ENCODE measurements at regions not wholly inside any gene's neighbourhood (a gene's known extent, or its start where the extent isn't known, plus 50 kb on each side); places are given as distances from the start of the nearest gene placed in this dataset.

- H3K79me2 ChIP-seq (ENCODE audit: control insufficient read depth, low read length), result no peaks in the 10 kb centered on the region
- no peak overlapping the region for H3K4me2 ChIP-seq (ENCODE audit: low read length)
- H3K4me1 ChIP-seq (ENCODE audit: control insufficient read depth, low read length), result no peaks in the 10 kb centered on the region
- H3F3A ChIP-seq (ENCODE audit: control insufficient read depth, insufficient read depth), result no peaks in the 10 kb centered on the region
- no peaks in the 10 kb centered on the region for H3K9me3 ChIP-seq (ENCODE audit: control insufficient read depth, insufficient read depth, low read length)
- no peaks in the 10 kb centered on the region for H3K9me2 ChIP-seq (replicated peaks; ENCODE audit: control insufficient read depth, low read length)
- no peaks in the 10 kb centered on the region for H3K27me3 ChIP-seq (ENCODE audit: control insufficient read depth, low read length)
- H4K20me1 ChIP-seq (ENCODE audit: control insufficient read depth, insufficient read depth, low read depth, low read length), result no peaks in the 10 kb centered on the region
- no peak overlapping the region for H3K27ac ChIP-seq (ENCODE audit: low read depth, low read length)
- TF ChIP-seq CTCF (IDR thresholded peaks at IDR 0.05; ENCODE audit: low read depth, low read length, poor library complexity, severe bottlenecking) (no peak), EZH2phosphoT487 (IDR thresholded peaks at IDR 0.05; ENCODE audit: borderline replicate concordance, low read length) (no peak)
- H3K36me3 ChIP-seq (ENCODE audit: control insufficient read depth, low read length), result no peaks in the 10 kb centered on the region
- no peak overlapping the region for H3K4me3 ChIP-seq (ENCODE audit: low read length)
Measured at GRCh38 chr9:16205455-16205854, 652.6 kb downstream of the CCDC171 start.

GRCh38 chr9:16206518-16206917 lies 653.7 kb downstream of the CCDC171 start:
- Histone ChIP-seq H3K79me2 (ENCODE audit: control insufficient read depth, low read length) (no peaks in the 10 kb centered on the region), H3K36me3 (ENCODE audit: control insufficient read depth, low read length) (no peaks in the 10 kb centered on the region), H3K27ac (ENCODE audit: low read depth, low read length) (no peak overlapping the region), H4K20me1 (ENCODE audit: control insufficient read depth, insufficient read depth, low read depth, low read length) (no peaks in the 10 kb centered on the region), H3K9me3 (ENCODE audit: control insufficient read depth, insufficient read depth, low read length) (no peaks in the 10 kb centered on the region), H3K9me2 (replicated peaks; ENCODE audit: control insufficient read depth, low read length) (no peaks in the 10 kb centered on the region), H3K4me1 (ENCODE audit: control insufficient read depth, low read length) (no peaks in the 10 kb centered on the region), H3K27me3 (ENCODE audit: control insufficient read depth, low read length) (no peaks in the 10 kb centered on the region), H3F3A (ENCODE audit: control insufficient read depth, insufficient read depth) (no peaks in the 10 kb centered on the region), H3K4me3 (ENCODE audit: low read length) (no peak overlapping the region), H3K4me2 (ENCODE audit: low read length) (no peak overlapping the region)
- TF ChIP-seq CTCF (IDR thresholded peaks at IDR 0.05; ENCODE audit: low read depth, low read length, poor library complexity, severe bottlenecking) (no peak), EZH2phosphoT487 (IDR thresholded peaks at IDR 0.05; ENCODE audit: borderline replicate concordance, low read length) (no peak)

- Histone ChIP-seq H3K27ac (ENCODE audit: low read depth, low read length) (no peak overlapping the region), H3K36me3 (ENCODE audit: control insufficient read depth, low read length) (no peaks in the 10 kb centered on the region), H3K27me3 (ENCODE audit: control insufficient read depth, low read length) (no peaks in the 10 kb centered on the region), H4K20me1 (ENCODE audit: control insufficient read depth, insufficient read depth, low read depth, low read length) (no peaks in the 10 kb centered on the region), H3K9me3 (ENCODE audit: control insufficient read depth, insufficient read depth, low read length) (no peaks in the 10 kb centered on the region), H3K79me2 (ENCODE audit: control insufficient read depth, low read length) (no peaks in the 10 kb centered on the region), H3K4me3 (ENCODE audit: low read length) (no peak overlapping the region), H3K4me2 (ENCODE audit: low read length) (no peak overlapping the region), H3K9me2 (replicated peaks; ENCODE audit: control insufficient read depth, low read length) (no peaks in the 10 kb centered on the region), H3K4me1 (ENCODE audit: control insufficient read depth, low read length) (no peaks in the 10 kb centered on the region), H3F3A (ENCODE audit: control insufficient read depth, insufficient read depth) (no peaks in the 10 kb centered on the region)
- TF ChIP-seq EZH2phosphoT487 (IDR thresholded peaks at IDR 0.05; ENCODE audit: borderline replicate concordance, low read length) (no peak), CTCF (IDR thresholded peaks at IDR 0.05; ENCODE audit: low read depth, low read length, poor library complexity, severe bottlenecking) (no peak)
Measured at GRCh38 chr9:16207161-16207560, 654.3 kb downstream of the CCDC171 start.

GRCh38 chr9:16210440-16210839 lies 657.6 kb downstream of the CCDC171 start:
- H3K36me3 ChIP-seq (ENCODE audit: control insufficient read depth, low read length), result no peaks in the 10 kb centered on the region

More at GRCh38 chr9:16210440-16210839, 657.6 kb downstream of the CCDC171 start:
- no peak for TF ChIP-seq EZH2phosphoT487 (IDR thresholded peaks at IDR 0.05; ENCODE audit: borderline replicate concordance, low read length)
- no peak for TF ChIP-seq CTCF (IDR thresholded peaks at IDR 0.05; ENCODE audit: low read depth, low read length, poor library complexity, severe bottlenecking)
- no peaks in the 10 kb centered on the region for H3K9me2 ChIP-seq (replicated peaks; ENCODE audit: control insufficient read depth, low read length)
- H3K9me3 ChIP-seq (ENCODE audit: control insufficient read depth, insufficient read depth, low read length), result no peaks in the 10 kb centered on the region
- no peaks in the 10 kb centered on the region for H4K20me1 ChIP-seq (ENCODE audit: control insufficient read depth, insufficient read depth, low read depth, low read length)
- H3K4me1 ChIP-seq (ENCODE audit: control insufficient read depth, low read length), result no peaks in the 10 kb centered on the region
- H3F3A ChIP-seq (ENCODE audit: control insufficient read depth, insufficient read depth), result no peaks in the 10 kb centered on the region
- no peaks in the 10 kb centered on the region for H3K27me3 ChIP-seq (ENCODE audit: control insufficient read depth, low read length)
- H3K4me3 ChIP-seq (ENCODE audit: low read length), result no peak overlapping the region
- no peak overlapping the region for H3K27ac ChIP-seq (ENCODE audit: low read depth, low read length)
- no peak overlapping the region for H3K4me2 ChIP-seq (ENCODE audit: low read length)
- H3K79me2 ChIP-seq (ENCODE audit: control insufficient read depth, low read length), result no peaks in the 10 kb centered on the region
